GM18498 (cell line): ENCODE measurements at regions not wholly inside any gene's neighbourhood (a gene's known extent, or its start where the extent isn't known, plus 50 kb on each side); places are given as distances from the start of the nearest gene placed in this dataset.

Experiments
- ATAC-seq: cut with Tn5 transposase; IDR thresholded peaks from one replicate; pipeline ENCODE4 v1.9.1; 2021; ENCODE audit warnings: mild to moderate bottlenecking, moderate library complexity; ENCODE audit not compliant: unreplicated experiment

GRCh38 chr1:190540366-190540765 is 62.7 kb upstream of the BRINP3 start:
- no peak for ATAC-seq

GRCh38 chr1:190551638-190552037 is 74.0 kb upstream of the BRINP3 start:
- no peak for ATAC-seq

GRCh38 chr1:190560161-190560681 is 82.6 kb upstream of the BRINP3 start:
- ATAC-seq, result no peak

GRCh38 chr1:190563230-190563629 is 85.6 kb upstream of the BRINP3 start:
- ATAC-seq, result no peak

GRCh38 chr1:190564117-190564516 is 86.5 kb upstream of the BRINP3 start:
- ATAC-seq, result no peak

- ATAC-seq, result no peak
These were observed 100.4 kb upstream of the BRINP3 start for GRCh38 chr1:190578017-190578416.

GRCh38 chr1:190578526-190578925 is 100.9 kb upstream of the BRINP3 start:
- ATAC-seq, result no peak

- ATAC-seq, result no peak
These were observed 102.0 kb upstream of the BRINP3 start for GRCh38 chr1:190579552-190580193.

GRCh38 chr1:190583862-190584261 is 106.2 kb upstream of the BRINP3 start:
- ATAC-seq, result no peak

- ATAC-seq, result no peak
These were observed 110.8 kb upstream of the BRINP3 start for GRCh38 chr1:190588424-190588823.

GRCh38 chr1:190595438-190595837 is 117.8 kb upstream of the BRINP3 start:
- ATAC-seq, result no peak

GRCh38 chr1:190597294-190597693 is 119.6 kb upstream of the BRINP3 start:
- no peak for ATAC-seq

GRCh38 chr1:190599670-190600069 is 122.0 kb upstream of the BRINP3 start:
- no peak for ATAC-seq

- ATAC-seq, result no peak
These were observed 124.7 kb upstream of the BRINP3 start for GRCh38 chr1:190602325-190602724.

- no peak for ATAC-seq
These were observed 130.6 kb upstream of the BRINP3 start for GRCh38 chr1:190608282-190608681.

- ATAC-seq, result no peak
These were observed 138.2 kb upstream of the BRINP3 start for GRCh38 chr1:190615818-190616217.

- no peak for ATAC-seq
These were observed 138.6 kb upstream of the BRINP3 start for GRCh38 chr1:190616235-190616634.

GRCh38 chr1:190619724-190620123 is 142.1 kb upstream of the BRINP3 start:
- ATAC-seq, result no peak

- no peak for ATAC-seq
These were observed 155.8 kb upstream of the BRINP3 start for GRCh38 chr1:190633488-190633887.

GRCh38 chr1:190634134-190634533 is 156.5 kb upstream of the BRINP3 start:
- ATAC-seq, result no peak

- ATAC-seq, result no peak
These were observed 171.9 kb upstream of the BRINP3 start for GRCh38 chr1:190649553-190649952.

GRCh38 chr1:190658907-190659306 is 181.2 kb upstream of the BRINP3 start:
- ATAC-seq, result no peak

- no peak for ATAC-seq
These were observed 186.3 kb upstream of the BRINP3 start for GRCh38 chr1:190663962-190664361.
